Thyroid gland (tissue), 4 donors: ENCODE measurements at regions not wholly inside any gene's neighbourhood (a gene's known extent, or its start where the extent isn't known, plus 50 kb on each side); places are given as distances from the start of the nearest gene placed in this dataset.

Experiments
- CTCF ChIP-seq, 6 experiments: fragments of 200-600 bp in 3 of 6; fragments of 450-650 bp in 3 of 6; sonication (generic) in 3 of 6; IDR thresholded peaks; one replicate each; pipeline ENCODE4 v1.5.1; 2016 to 2019; ENCODE audit warnings: antibody characterized with exemption in 6 of 6, mild to moderate bottlenecking in 2 of 6, inconsistent platforms in 1 of 6, moderate library complexity in 1 of 6
- POLR2A ChIP-seq, 2 donors: fragments of 450-650 bp; IDR thresholded peaks; one replicate each; pipeline ENCODE4 v1.6.1; 2017; ENCODE audit warnings: antibody characterized with exemption in 2 of 2, mild to moderate bottlenecking in 2 of 2, moderate library complexity in 1 of 2

- TF ChIP-seq CTCF (IDR thresholded peaks at IDR 0.05) (no peak), POLR2A (IDR thresholded peaks at IDR 0.05) (no peak)
Observed at GRCh38 chr12:65632131-65632855, 192.0 kb upstream of the HMGA2 start.
